Testis (tissue), 2 donors: ENCODE measurements at regions not wholly inside any gene's neighbourhood (a gene's known extent, or its start where the extent isn't known, plus 50 kb on each side); places are given as distances from the start of the nearest gene placed in this dataset.

Experiments used
- DNase-seq: peaks from one replicate; pipeline ENCODE4 v3.0.0-alpha.2; 2019
- H3K27ac ChIP-seq, 2 donors: fragments of 200-600 bp; sonication (generic); one replicate each; pipeline ENCODE4 v1.5.1; 2019
- H3K27me3 ChIP-seq: fragments of 200-600 bp; sonication (generic); one replicate; pipeline ENCODE4 v1.5.1; 2019
- H3K36me3 ChIP-seq: fragments of 200-600 bp; sonication (generic); one replicate; pipeline ENCODE4 v1.5.1; 2017; ENCODE audit warnings: low read depth; ENCODE audit errors: missing control alignments
- H3K4me1 ChIP-seq: fragments of 200-600 bp; sonication (generic); one replicate; pipeline ENCODE4 v1.5.1; 2019
- H3K4me3 ChIP-seq, 2 donors: fragments of 200-600 bp; sonication (generic); one replicate each; pipeline ENCODE4 v1.5.1; 2017 to 2019
- H3K9me3 ChIP-seq: fragments of 200-600 bp; sonication (generic); one replicate; pipeline ENCODE4 v1.5.1; 2017
- POLR2A ChIP-seq: fragments of 450-650 bp; IDR thresholded peaks from one replicate; pipeline ENCODE4 v1.6.1; 2017; ENCODE audit warnings: antibody characterized with exemption, mild to moderate bottlenecking, moderate library complexity
- WGBS, 2 donors: methylation state at CpG; one replicate each; pipeline ENCODE4 v1.1.5; 2018; 5-methylcytosine and 5-hydroxymethylcytosine counted together
- intact Hi-C: fragments of 100-400 bp; cut with DNase I; formaldehyde crosslinking; loops from one replicate; pipeline ENCODE4 v1.15.1; 2023; ENCODE audit warnings: low total_unique reads
- TF ChIP-seq, protein P1 (sequence below), 3 experiments: fragments of 450-650 bp in 2 of 3; fragments of 200-600 bp in 1 of 3; sonication (generic) in 1 of 3; IDR thresholded peaks; one replicate each; pipeline ENCODE4 v1.5.1; 2016 to 2019; ENCODE audit warnings: antibody characterized with exemption in 3 of 3, mild to moderate bottlenecking in 2 of 3, moderate library complexity in 1 of 3

DNA sequence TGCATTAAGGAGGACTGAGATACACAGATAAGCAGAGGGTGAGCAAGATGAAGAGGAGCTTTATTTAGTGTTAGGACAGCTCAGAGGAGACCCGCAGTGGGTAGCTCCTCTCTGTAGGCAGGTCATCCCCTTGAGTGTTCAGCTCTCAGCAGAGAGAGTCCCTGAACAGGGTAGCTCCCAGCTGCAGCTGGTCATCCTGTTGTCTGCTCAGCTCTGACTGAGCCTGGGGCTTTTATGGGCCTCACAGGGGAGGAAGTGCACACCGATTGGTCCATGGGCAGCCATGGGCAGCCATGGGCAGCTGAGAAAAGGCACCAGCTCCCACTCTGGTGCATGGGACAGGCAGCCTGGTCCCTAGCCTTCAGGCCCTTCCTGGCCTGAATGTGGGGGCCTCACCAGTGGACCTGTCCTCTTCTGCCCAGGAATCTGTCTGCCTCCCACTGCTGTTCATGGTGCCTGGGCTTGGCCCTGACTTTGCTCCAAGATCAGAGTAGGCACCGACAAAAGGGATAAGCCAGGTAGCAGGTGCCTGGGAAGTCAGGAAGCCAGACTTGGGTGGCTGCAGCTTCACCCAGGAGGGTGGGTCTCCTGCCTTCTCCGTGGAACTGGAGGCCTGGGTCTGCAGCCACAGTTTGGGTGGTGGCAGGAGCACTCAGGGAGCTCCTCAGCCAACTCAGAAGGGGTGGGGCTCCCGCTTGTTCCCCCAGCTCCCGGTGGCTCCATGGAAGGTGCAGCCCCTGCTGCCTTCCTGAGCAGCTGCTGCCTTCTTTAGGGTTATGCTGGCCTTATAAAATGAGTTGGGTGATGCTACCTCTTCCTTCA is 54.7 kb downstream of the MYEOV start:
- no peak overlapping the region for H3K27ac ChIP-seq
- no peak for TF ChIP-seq POLR2A
- TF ChIP-seq, protein P1, sequence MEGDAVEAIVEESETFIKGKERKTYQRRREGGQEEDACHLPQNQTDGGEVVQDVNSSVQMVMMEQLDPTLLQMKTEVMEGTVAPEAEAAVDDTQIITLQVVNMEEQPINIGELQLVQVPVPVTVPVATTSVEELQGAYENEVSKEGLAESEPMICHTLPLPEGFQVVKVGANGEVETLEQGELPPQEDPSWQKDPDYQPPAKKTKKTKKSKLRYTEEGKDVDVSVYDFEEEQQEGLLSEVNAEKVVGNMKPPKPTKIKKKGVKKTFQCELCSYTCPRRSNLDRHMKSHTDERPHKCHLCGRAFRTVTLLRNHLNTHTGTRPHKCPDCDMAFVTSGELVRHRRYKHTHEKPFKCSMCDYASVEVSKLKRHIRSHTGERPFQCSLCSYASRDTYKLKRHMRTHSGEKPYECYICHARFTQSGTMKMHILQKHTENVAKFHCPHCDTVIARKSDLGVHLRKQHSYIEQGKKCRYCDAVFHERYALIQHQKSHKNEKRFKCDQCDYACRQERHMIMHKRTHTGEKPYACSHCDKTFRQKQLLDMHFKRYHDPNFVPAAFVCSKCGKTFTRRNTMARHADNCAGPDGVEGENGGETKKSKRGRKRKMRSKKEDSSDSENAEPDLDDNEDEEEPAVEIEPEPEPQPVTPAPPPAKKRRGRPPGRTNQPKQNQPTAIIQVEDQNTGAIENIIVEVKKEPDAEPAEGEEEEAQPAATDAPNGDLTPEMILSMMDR (IDR thresholded peaks at IDR 0.05) = no peak
- WGBS, 2 donors = 86 to 89% methylated on average over 3 to 6 of the region's 6 CpGs
- H3K4me1 ChIP-seq = no peaks in the 10 kb centered on the region
- no peaks in the 10 kb centered on the region for H3K27me3 ChIP-seq
- H3K36me3 ChIP-seq = no peaks in the 10 kb centered on the region
- DNase-seq = no peak
- intact Hi-C loops = no loop called here
- no peaks in the 10 kb centered on the region for H3K9me3 ChIP-seq
- H3K4me3 ChIP-seq = no peak overlapping the region

DNA sequence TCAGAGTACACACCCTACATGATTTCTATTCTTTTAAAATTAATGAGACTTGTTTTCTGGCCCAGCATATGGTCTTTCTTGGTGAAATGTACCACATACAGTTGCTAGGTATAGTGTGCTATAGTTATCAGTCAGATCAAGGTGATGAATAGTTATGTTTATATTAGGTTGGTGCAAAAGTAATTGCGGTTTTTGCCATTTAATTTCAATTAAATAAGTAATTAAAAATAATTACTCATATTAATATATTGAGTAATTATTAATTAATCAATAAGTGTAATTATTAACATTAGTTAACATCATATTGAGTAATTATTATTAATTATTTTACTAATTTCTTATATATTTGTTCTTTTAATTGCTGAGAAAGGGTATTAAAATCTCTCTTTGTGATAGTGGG is 56.1 kb downstream of the MYEOV start:
- TF ChIP-seq POLR2A = no peak
- TF ChIP-seq, protein P1 (IDR thresholded peaks at IDR 0.05) = no peak
- no peak for DNase-seq
- no peak overlapping the region for H3K4me3 ChIP-seq
- H3K9me3 ChIP-seq = no peaks in the 10 kb centered on the region
- intact Hi-C loops = no loop called here
- H3K36me3 ChIP-seq = no peaks in the 10 kb centered on the region
- no peaks in the 10 kb centered on the region for H3K4me1 ChIP-seq
- no peaks in the 10 kb centered on the region for H3K27me3 ChIP-seq
- 95% methylated on average over 1 of the region's 1 CpG for WGBS, 2 donors
- H3K27ac ChIP-seq = no peak overlapping the region

DNA sequence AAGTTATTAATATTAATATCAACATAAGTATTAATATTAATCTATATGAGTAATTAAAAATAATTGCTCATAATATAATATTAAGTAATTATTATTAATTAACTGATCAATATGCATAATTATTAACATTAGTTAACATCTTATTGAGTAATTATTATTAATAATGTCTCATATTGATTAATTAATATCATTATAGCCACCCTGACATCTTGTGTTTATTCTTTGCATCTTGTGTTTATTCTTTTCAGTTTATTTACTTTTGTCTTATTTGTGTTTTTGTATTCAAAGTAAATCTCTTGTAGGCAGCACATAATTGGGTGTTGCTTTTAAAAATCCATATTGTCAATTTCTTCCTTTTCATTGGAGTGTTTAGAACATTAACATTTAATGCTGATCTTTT is 56.6 kb downstream of the MYEOV start:
- H3K27me3 ChIP-seq = no peaks in the 10 kb centered on the region
- no peaks in the 10 kb centered on the region for H3K36me3 ChIP-seq
- TF ChIP-seq POLR2A = no peak
- TF ChIP-seq, protein P1 (IDR thresholded peaks at IDR 0.05) = no peak
- no peaks in the 10 kb centered on the region for H3K9me3 ChIP-seq
- no peak overlapping the region for H3K4me3 ChIP-seq
- H3K4me1 ChIP-seq = no peaks in the 10 kb centered on the region
- no peak for DNase-seq
- intact Hi-C loops = no loop called here
- H3K27ac ChIP-seq = no peak overlapping the region

DNA sequence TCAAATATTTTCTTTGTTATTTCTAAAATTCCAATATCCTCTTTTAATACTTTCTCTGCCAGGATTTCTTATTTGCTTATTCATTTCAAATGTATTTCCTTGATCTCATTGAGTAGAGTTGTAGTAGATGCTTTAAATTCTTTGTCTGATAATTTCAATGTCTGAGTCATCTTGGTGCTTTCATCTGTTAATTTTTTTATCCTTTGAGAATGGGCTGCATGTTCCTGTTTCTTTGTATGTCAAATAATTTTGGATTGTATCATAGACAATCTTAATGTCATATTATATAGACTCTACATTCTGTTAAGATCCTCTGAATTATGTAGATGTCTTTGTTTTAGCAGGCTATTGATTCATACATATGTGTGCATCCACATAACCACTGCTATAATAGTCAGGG is 57.5 kb downstream of the MYEOV start:
- no peaks in the 10 kb centered on the region for H3K9me3 ChIP-seq
- no peak for DNase-seq
- H3K4me3 ChIP-seq = no peak overlapping the region
- intact Hi-C loops = no loop called here
- no peak overlapping the region for H3K27ac ChIP-seq
- H3K27me3 ChIP-seq = no peaks in the 10 kb centered on the region
- H3K4me1 ChIP-seq = no peaks in the 10 kb centered on the region
- TF ChIP-seq, protein P1 (IDR thresholded peaks at IDR 0.05) = no peak
- TF ChIP-seq POLR2A = no peak
- no peaks in the 10 kb centered on the region for H3K36me3 ChIP-seq

DNA sequence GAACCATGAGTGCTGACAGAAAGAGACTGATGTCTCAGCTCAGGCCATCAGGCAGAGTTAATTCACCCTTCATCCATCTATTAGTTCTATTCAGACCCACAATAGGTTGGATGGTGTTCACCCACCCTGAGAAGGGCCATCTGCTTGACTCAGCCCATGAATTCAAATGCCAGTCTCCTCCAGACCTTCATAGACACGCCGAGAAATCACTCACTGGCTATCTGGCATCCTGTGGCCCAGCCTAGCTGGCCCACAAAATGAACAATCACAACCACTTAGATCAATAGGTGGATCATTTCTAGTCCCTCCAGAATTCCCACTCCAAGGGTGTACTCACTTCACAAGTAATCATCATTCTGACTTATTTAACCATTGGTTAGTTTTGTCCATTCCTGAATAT is 58.2 kb downstream of the MYEOV start:
- Histone ChIP-seq H3K9me3 (no peaks in the 10 kb centered on the region), H3K4me3 (no peak overlapping the region), H3K27ac (no peak overlapping the region), H3K36me3 (no peaks in the 10 kb centered on the region), H3K27me3 (no peaks in the 10 kb centered on the region), H3K4me1 (no peaks in the 10 kb centered on the region)
- no peak for TF ChIP-seq POLR2A
- TF ChIP-seq, protein P1 (IDR thresholded peaks at IDR 0.05) = no peak
- no peak for DNase-seq
- WGBS, 2 donors = 92 to 97% methylated on average over 2 of the region's 2 CpGs
- intact Hi-C loops = no loop called here
